Endodermal cell (in vitro differentiated cells): ENCODE measurements at regions not wholly inside any gene's neighbourhood (a gene's known extent, or its start where the extent isn't known, plus 50 kb on each side); places are given as distances from the start of the nearest gene placed in this dataset.

ENCODE experiments used
- DNase-seq: peaks from one replicate; pipeline ENCODE4 v3.0.0-alpha.2; 2017
- H3K27ac ChIP-seq: 2 replicates; pipeline ENCODE4 v1.5.1; 2013; ENCODE audit warnings: mild to moderate bottlenecking, low read depth, low read length, moderate library complexity
- H3K27me3 ChIP-seq: 2 replicates; pipeline ENCODE4 v1.6.1; 2013; ENCODE audit warnings: mild to moderate bottlenecking, low read length, moderate library complexity; ENCODE audit not compliant: insufficient read depth, control insufficient read depth, poor library complexity, severe bottlenecking
- H3K36me3 ChIP-seq: 2 replicates; pipeline ENCODE4 v1.7.0; 2013; ENCODE audit warnings: mild to moderate bottlenecking, low read length, moderate library complexity; ENCODE audit not compliant: control insufficient read depth, insufficient read depth
- H3K4me1 ChIP-seq: one replicate; pipeline ENCODE4 v1.7.0; 2013; ENCODE audit warnings: low read length; ENCODE audit not compliant: control insufficient read depth, insufficient read depth
- H3K4me3 ChIP-seq: 2 replicates; pipeline ENCODE4 v1.5.1; 2013; ENCODE audit warnings: mild to moderate bottlenecking, low read length, moderate library complexity
- H3K9ac ChIP-seq: 2 replicates; pipeline ENCODE4 v1.6.1; 2013; ENCODE audit warnings: mild to moderate bottlenecking, low read length, moderate library complexity; ENCODE audit not compliant: poor library complexity, severe bottlenecking; ENCODE audit errors: extremely low read depth
- H3K9me3 ChIP-seq: 2 replicates; pipeline ENCODE4 v1.6.1; 2013; ENCODE audit warnings: mild to moderate bottlenecking, low read length, moderate library complexity; ENCODE audit not compliant: control insufficient read depth
- H3K27ac Mint-ChIP-seq: 2 replicates; pipeline ENCODE4 v1.8.0; 2020; ENCODE audit warnings: mixed read lengths
- H3K27me3 Mint-ChIP-seq: 2 replicates; pipeline ENCODE4 v1.8.0; 2021; ENCODE audit warnings: mild to moderate bottlenecking, mixed read lengths; ENCODE audit not compliant: insufficient read depth
- H3K36me3 Mint-ChIP-seq: 2 replicates; pipeline ENCODE4 v1.8.0; 2020; ENCODE audit warnings: low read depth, mixed read lengths
- H3K4me1 Mint-ChIP-seq: 2 replicates; pipeline ENCODE4 v1.8.0; 2020; ENCODE audit warnings: mixed read lengths
- H3K4me3 Mint-ChIP-seq: 2 replicates; pipeline ENCODE4 v1.8.0; 2020; ENCODE audit warnings: mild to moderate bottlenecking, moderate library complexity, mixed read lengths
- H3K9me3 Mint-ChIP-seq: 2 replicates; pipeline ENCODE4 v1.8.0; 2020; ENCODE audit warnings: mild to moderate bottlenecking, mixed read lengths
- WGBS, 2 experiments: methylation state at CpG; one replicate each; pipeline versions ENCODE4 v1.1.5 to v1.1.7; 2013; ENCODE audit warnings: missing lambda C conversion rate in 2 of 2, mixed read lengths in 1 of 2; ENCODE audit not compliant: insufficient coverage in 1 of 2, insufficient read length in 1 of 2; 5-methylcytosine and 5-hydroxymethylcytosine counted together
- TF ChIP-seq, protein P1 (sequence below): fragments of 200-600 bp; sonication (generic); conservative IDR thresholded peaks from 2 replicates; pipeline ENCODE4 v1.5.0; 2021; ENCODE audit warnings: antibody characterized with exemption, mild to moderate bottlenecking

DNA sequence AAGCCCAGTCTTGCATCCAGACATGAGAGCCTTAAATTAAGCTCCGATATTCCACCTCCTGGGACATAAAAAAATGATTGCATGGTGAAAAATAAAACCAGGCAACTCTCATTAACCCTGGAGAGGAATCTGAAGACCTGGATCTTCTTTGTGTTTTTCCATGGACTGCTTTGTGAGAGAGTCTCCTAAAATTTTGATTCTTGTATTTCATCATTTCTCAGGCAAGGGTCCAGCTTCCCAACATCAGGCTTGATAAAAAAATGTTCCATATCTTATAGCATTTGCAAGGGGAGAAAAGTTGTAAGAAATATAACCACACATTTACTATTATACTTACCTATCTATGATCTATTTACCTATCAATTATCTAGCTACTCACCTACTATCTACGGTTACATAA, 327.5 kb upstream of the SPHKAP start:
- no peaks in the 10 kb centered on the region for H3K27me3 Mint-ChIP-seq
- 94% methylated on average over 2 of the region's 2 CpGs; no CpG with 5 or more reads in 1 of the 2 experiments for WGBS, 2 experiments
- H3K9me3 Mint-ChIP-seq: no peaks in the 10 kb centered on the region
- Histone ChIP-seq H3K36me3 (no peaks in the 10 kb centered on the region), H3K27me3 (no peaks in the 10 kb centered on the region), H3K9me3 (no peaks in the 10 kb centered on the region), H3K4me3 (no peak overlapping the region), H3K4me1 (peaks cover 4% of the 10 kb centered on the region), H3K27ac (no peak overlapping the region), H3K9ac (no peak overlapping the region)
- TF ChIP-seq, protein P1, sequence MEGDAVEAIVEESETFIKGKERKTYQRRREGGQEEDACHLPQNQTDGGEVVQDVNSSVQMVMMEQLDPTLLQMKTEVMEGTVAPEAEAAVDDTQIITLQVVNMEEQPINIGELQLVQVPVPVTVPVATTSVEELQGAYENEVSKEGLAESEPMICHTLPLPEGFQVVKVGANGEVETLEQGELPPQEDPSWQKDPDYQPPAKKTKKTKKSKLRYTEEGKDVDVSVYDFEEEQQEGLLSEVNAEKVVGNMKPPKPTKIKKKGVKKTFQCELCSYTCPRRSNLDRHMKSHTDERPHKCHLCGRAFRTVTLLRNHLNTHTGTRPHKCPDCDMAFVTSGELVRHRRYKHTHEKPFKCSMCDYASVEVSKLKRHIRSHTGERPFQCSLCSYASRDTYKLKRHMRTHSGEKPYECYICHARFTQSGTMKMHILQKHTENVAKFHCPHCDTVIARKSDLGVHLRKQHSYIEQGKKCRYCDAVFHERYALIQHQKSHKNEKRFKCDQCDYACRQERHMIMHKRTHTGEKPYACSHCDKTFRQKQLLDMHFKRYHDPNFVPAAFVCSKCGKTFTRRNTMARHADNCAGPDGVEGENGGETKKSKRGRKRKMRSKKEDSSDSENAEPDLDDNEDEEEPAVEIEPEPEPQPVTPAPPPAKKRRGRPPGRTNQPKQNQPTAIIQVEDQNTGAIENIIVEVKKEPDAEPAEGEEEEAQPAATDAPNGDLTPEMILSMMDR: no peak
- no peak overlapping the region for H3K4me3 Mint-ChIP-seq
- H3K36me3 Mint-ChIP-seq: no peaks in the 10 kb centered on the region
- DNase-seq: no peak
- H3K4me1 Mint-ChIP-seq: peaks cover 24% of the 10 kb centered on the region
- H3K27ac Mint-ChIP-seq: no peak overlapping the region

DNA sequence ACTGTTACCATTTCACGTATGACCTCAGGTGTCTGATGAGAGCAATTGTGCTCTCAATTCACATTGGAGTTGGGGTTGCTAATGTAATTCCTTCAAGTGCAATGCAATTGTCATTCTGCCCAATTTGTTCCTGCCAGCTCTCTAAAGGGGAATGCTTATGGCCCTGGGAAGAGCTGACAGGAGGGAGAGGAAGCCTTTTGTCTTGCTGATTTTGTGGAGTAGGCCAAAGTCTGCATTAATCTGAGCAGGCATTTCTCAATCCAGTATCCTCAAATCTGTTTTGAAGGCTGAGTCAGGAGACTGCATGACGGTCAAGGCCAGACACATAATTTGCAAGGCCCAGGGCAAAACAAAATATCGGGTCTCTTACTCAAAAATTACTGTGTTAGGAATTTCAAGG, 326.4 kb upstream of the SPHKAP start:
- Histone ChIP-seq H3K36me3 (no peaks in the 10 kb centered on the region), H3K9ac (no peak overlapping the region), H3K27me3 (no peaks in the 10 kb centered on the region), H3K27ac (no peak overlapping the region), H3K4me3 (no peak overlapping the region), H3K4me1 (peaks cover 4% of the 10 kb centered on the region), H3K9me3 (no peaks in the 10 kb centered on the region)
- H3K27ac Mint-ChIP-seq: peak overlapping the region; percentile 57
- H3K27me3 Mint-ChIP-seq: no peaks in the 10 kb centered on the region
- DNase-seq: peak; percentile 77
- no peak overlapping the region for H3K4me3 Mint-ChIP-seq
- TF ChIP-seq, protein P1: no peak
- peaks cover 24% of the 10 kb centered on the region for H3K4me1 Mint-ChIP-seq
- H3K36me3 Mint-ChIP-seq: no peaks in the 10 kb centered on the region
- no peaks in the 10 kb centered on the region for H3K9me3 Mint-ChIP-seq
- WGBS, 2 experiments: 29 to 52% methylated on average over 2 to 3 of the region's 3 CpGs

DNA sequence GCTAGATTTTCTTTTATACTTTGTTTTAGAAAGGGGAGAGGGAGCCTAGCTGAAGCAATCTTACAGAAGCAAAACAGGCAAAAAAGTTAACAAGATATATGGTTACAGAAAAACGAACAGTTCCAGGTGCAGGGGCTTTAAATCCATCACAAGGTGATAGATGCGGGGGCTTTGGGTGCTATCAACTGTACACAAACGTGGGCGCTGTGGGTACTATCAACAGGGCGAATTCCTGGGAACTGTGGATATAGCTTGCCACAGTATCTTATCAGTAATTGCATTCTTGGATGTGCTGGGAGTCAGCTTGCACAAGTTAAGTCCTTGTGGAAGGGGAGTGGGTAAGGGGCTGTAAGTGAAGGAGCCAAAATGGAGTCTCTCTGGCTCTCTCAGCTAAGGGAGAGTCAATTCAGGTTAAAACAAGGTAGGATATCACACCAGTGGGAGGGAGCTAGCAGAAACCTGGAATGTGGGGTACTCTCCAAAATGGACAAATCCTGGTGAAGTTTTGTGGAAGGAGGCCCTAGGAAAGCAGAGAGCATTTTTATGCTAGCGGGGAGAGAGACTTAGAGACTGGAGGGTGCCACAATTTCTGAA, 325.8 kb upstream of the SPHKAP start:
- Mint-ChIP-seq H3K9me3 (no peaks in the 10 kb centered on the region), H3K27ac (peak overlapping the region; percentile 57), H3K4me3 (no peak overlapping the region), H3K27me3 (no peaks in the 10 kb centered on the region), H3K36me3 (no peaks in the 10 kb centered on the region), H3K4me1 (peaks cover 24% of the 10 kb centered on the region)
- 82 to 83% methylated on average over 5 to 6 of the region's 6 CpGs for WGBS, 2 experiments
- no peak overlapping the region for H3K9ac ChIP-seq
- H3K9me3 ChIP-seq: no peaks in the 10 kb centered on the region
- peak; percentile 59 for DNase-seq
- TF ChIP-seq, protein P1: no peak
- no peak overlapping the region for H3K4me3 ChIP-seq
- no peak overlapping the region for H3K27ac ChIP-seq
- no peaks in the 10 kb centered on the region for H3K27me3 ChIP-seq
- no peaks in the 10 kb centered on the region for H3K36me3 ChIP-seq
- H3K4me1 ChIP-seq: peaks cover 4% of the 10 kb centered on the region
